ENCODE measurements at regions not wholly inside any gene's neighbourhood (a gene's known extent, or its start where the extent isn't known, plus 50 kb on each side); places are given as distances from the start of the nearest gene placed in this dataset.

GRCh38 chr5:34517249-34517648 lies 138.9 kb upstream of the RAI14 start:
- TF ChIP-seq, protein P1, sequence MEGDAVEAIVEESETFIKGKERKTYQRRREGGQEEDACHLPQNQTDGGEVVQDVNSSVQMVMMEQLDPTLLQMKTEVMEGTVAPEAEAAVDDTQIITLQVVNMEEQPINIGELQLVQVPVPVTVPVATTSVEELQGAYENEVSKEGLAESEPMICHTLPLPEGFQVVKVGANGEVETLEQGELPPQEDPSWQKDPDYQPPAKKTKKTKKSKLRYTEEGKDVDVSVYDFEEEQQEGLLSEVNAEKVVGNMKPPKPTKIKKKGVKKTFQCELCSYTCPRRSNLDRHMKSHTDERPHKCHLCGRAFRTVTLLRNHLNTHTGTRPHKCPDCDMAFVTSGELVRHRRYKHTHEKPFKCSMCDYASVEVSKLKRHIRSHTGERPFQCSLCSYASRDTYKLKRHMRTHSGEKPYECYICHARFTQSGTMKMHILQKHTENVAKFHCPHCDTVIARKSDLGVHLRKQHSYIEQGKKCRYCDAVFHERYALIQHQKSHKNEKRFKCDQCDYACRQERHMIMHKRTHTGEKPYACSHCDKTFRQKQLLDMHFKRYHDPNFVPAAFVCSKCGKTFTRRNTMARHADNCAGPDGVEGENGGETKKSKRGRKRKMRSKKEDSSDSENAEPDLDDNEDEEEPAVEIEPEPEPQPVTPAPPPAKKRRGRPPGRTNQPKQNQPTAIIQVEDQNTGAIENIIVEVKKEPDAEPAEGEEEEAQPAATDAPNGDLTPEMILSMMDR (IDR thresholded peaks at IDR 0.05), result no peak
- TF ChIP-seq EP300 (IDR thresholded peaks at IDR 0.05), result no peak

Measured in tibial nerve (tissue), 4 donors.